ENCODE measurements at regions not wholly inside any gene's neighbourhood (a gene's known extent, or its start where the extent isn't known, plus 50 kb on each side); places are given as distances from the start of the nearest gene placed in this dataset.

- TF ChIP-seq MAFF (IDR thresholded peaks at IDR 0.05; ENCODE audit: low read depth, low read length) (peak; percentile 69), MAX (IDR thresholded peaks at IDR 0.05) (peak; percentile 55; the same call in 1 of the 2 replicates), PRMT3 (CRISPR knock-in tag; IDR thresholded peaks at IDR 0.05; ENCODE audit: borderline replicate concordance, low read depth) (no peak), STAG1 (CRISPR knock-in tag; IDR thresholded peaks at IDR 0.05) (peak; percentile 86), ZMYM4 (CRISPR knock-in tag; IDR thresholded peaks at IDR 0.05) (peak; percentile 29; the same call in 1 of the 2 replicates), PHF8 (CRISPR knock-in tag; IDR thresholded peaks at IDR 0.05) (0 out of 2 replicates have a peak, but pooled peaks have one; percentile 20), CEBPB (IDR thresholded peaks at IDR 0.05; ENCODE audit: borderline replicate concordance, low read depth, low read length) (peak; percentile 84), ETV5 (CRISPR knock-in tag; IDR thresholded peaks at IDR 0.05; ENCODE audit: borderline replicate concordance) (0 out of 2 replicates have a peak, but pooled peaks have one; percentile 16), BORCS8-MEF2B (CRISPR knock-in tag; IDR thresholded peaks at IDR 0.05) (0 out of 2 replicates have a peak, but pooled peaks have one; percentile 35), CTCF (CRISPR knock-in tag; IDR thresholded peaks at IDR 0.05) (peak; percentile 93), PAXIP1 (CRISPR knock-in tag; conservative IDR thresholded peaks at IDR 0.05) (0 out of 2 replicates have a peak, but pooled peaks have one; percentile 16), PHF21A (CRISPR knock-in tag; IDR thresholded peaks at IDR 0.05) (0 out of 2 replicates have a peak, but pooled peaks have one; percentile 22), RAD21 (CRISPR knock-in tag; IDR thresholded peaks at IDR 0.05) (peak; percentile 84), ZNF781 (CRISPR knock-in tag; IDR thresholded peaks at IDR 0.05; ENCODE audit: borderline replicate concordance, not compliant biosample characterization) (peak; percentile 61), NR2C2 (CRISPR knock-in tag; IDR thresholded peaks at IDR 0.05; ENCODE audit: borderline replicate concordance) (0 out of 2 replicates have a peak, but pooled peaks have one; percentile 33), ZNF501 (CRISPR knock-in tag; IDR thresholded peaks at IDR 0.05) (peak; percentile 64; the same call in 1 of the 2 replicates), FOSL2 (CRISPR knock-in tag; IDR thresholded peaks at IDR 0.05) (peak; percentile 60), FOXC1 (CRISPR knock-in tag; IDR thresholded peaks at IDR 0.05; ENCODE audit: borderline replicate concordance) (0 out of 2 replicates have a peak, but pooled peaks have one; percentile 49), ZNF512B (CRISPR knock-in tag; IDR thresholded peaks at IDR 0.05; ENCODE audit: borderline replicate concordance) (peak; percentile 70; the same call in 1 of the 2 replicates), TARDBP (CRISPR knock-in tag; IDR thresholded peaks at IDR 0.05) (peak; percentile 40; the same call in 1 of the 2 replicates)
These were observed 50.5 kb upstream of the FOXK1 start (continued) for GRCh38 chr7:4631380-4632179.

Data from HepG2 (cell line).